DOHH2 (cell line): ENCODE measurements at regions not wholly inside any gene's neighbourhood (a gene's known extent, or its start where the extent isn't known, plus 50 kb on each side); places are given as distances from the start of the nearest gene placed in this dataset.

Experiments
- H3F3A ChIP-seq: fragments of 200-600 bp; sonication (generic), shearing (Covaris generic); 2 replicates; pipeline ENCODE4 v1.6.0; 2016; ENCODE audit warnings: antibody characterized with exemption, mild to moderate bottlenecking; ENCODE audit not compliant: control insufficient read depth, insufficient read depth
- H3K27ac ChIP-seq: fragments of 200-600 bp; sonication (generic); 2 replicates; pipeline ENCODE4 v1.5.1; 2014; ENCODE audit warnings: low read depth, mild to moderate bottlenecking, low read length, moderate library complexity
- H3K27me3 ChIP-seq: fragments of 200-600 bp; sonication (generic); 2 replicates; pipeline ENCODE4 v1.6.1; 2014; ENCODE audit warnings: mild to moderate bottlenecking, low read length, mixed read lengths; ENCODE audit not compliant: control insufficient read depth
- H3K36me3 ChIP-seq: fragments of 200-600 bp; sonication (generic); 2 replicates; pipeline ENCODE4 v1.6.1; 2014; ENCODE audit warnings: mild to moderate bottlenecking, low read length, moderate library complexity, mixed read lengths; ENCODE audit not compliant: control insufficient read depth
- H3K4me1 ChIP-seq: fragments of 200-600 bp; sonication (generic); 2 replicates; pipeline ENCODE4 v1.6.1; 2014; ENCODE audit warnings: mild to moderate bottlenecking, low read length, mixed read lengths; ENCODE audit not compliant: control insufficient read depth
- H3K4me2 ChIP-seq: fragments of 200-600 bp; sonication (generic); 2 replicates; pipeline ENCODE4 v1.6.0; 2014; ENCODE audit warnings: mild to moderate bottlenecking, low read length, moderate library complexity
- H3K4me3 ChIP-seq: fragments of 200-600 bp; sonication (generic); 2 replicates; pipeline ENCODE4 v1.5.1; 2014; ENCODE audit warnings: mild to moderate bottlenecking, low read length, mixed read lengths
- H3K79me2 ChIP-seq: fragments of 200-600 bp; sonication (generic); 2 replicates; pipeline ENCODE4 v1.6.1; 2014; ENCODE audit warnings: mild to moderate bottlenecking, low read length, mixed read lengths; ENCODE audit not compliant: control insufficient read depth
- H3K9me2 ChIP-seq: fragments of 200-600 bp; sonication (generic); replicated peaks from 2 replicates; pipeline ENCODE4 v1.6.1; 2014; ENCODE audit warnings: mild to moderate bottlenecking, low read length, mixed read lengths; ENCODE audit not compliant: control insufficient read depth
- H3K9me3 ChIP-seq: fragments of 200-600 bp; sonication (generic); 2 replicates; pipeline ENCODE4 v1.6.1; 2014; ENCODE audit warnings: antibody characterized with exemption, low read length, mixed read lengths; ENCODE audit not compliant: control insufficient read depth, insufficient read depth
- H4K20me1 ChIP-seq: fragments of 200-600 bp; sonication (generic); 2 replicates; pipeline ENCODE4 v1.6.0; 2014; ENCODE audit warnings: low read depth, mild to moderate bottlenecking, antibody characterized with exemption, low read length, moderate library complexity; ENCODE audit not compliant: control insufficient read depth, insufficient read depth
- CTCF ChIP-seq: fragments of 200-600 bp; sonication (generic); IDR thresholded peaks from one replicate; pipeline ENCODE4 v1.5.1; 2014; ENCODE audit warnings: antibody characterized with exemption, mild to moderate bottlenecking, low read depth, low read length; ENCODE audit not compliant: poor library complexity, severe bottlenecking
- EZH2phosphoT487 ChIP-seq: fragments of 200-600 bp; sonication (generic); IDR thresholded peaks from 2 replicates; pipeline ENCODE4 v1.6.1; 2017; ENCODE audit warnings: borderline replicate concordance, mild to moderate bottlenecking, antibody characterized with exemption, low read length, moderate library complexity, mixed read lengths

DNA sequence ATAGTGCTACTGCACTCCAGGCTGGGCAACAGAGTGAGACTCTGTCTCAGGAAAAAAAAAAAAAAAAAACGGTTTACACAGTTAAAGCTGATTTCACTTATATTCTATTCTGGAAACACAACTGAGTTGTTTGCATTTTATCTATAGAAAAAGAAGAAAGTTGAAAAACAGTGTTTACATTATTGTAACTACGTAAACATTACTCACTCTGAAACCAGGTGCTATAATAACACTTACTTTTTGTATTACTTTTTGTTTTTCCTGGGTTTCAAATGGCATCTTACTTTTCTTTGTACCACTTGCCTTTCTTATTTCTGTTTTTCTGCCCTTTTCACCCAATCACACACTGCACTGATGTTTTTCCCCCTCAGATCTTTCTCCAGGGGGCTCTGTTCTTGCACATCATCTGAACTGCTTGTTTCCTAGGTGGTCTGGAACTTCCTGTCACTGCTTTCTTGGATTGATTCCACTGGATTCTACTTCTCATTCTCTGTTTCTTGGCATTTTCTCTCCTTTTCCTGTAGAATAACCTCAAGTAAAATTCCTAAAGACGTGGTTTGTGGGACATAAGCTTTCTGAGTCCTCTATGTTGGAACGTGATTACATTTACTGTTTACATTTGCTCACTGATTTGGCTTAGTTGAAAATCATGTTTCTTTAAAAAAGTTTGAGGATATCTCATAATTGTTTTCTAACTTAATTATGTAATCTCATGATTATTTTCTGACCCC lies 142.1 kb downstream of the HS3ST3B1 start:
- H3K4me2 ChIP-seq = no peak overlapping the region
- H3K36me3 ChIP-seq = no peaks in the 10 kb centered on the region
- TF ChIP-seq CTCF = no peak
- no peak for TF ChIP-seq EZH2phosphoT487
- no peaks in the 10 kb centered on the region for H4K20me1 ChIP-seq
- no peak overlapping the region for H3K27ac ChIP-seq
- no peaks in the 10 kb centered on the region for H3F3A ChIP-seq
- H3K9me3 ChIP-seq = no peaks in the 10 kb centered on the region
- no peak overlapping the region for H3K4me3 ChIP-seq
- no peaks in the 10 kb centered on the region for H3K27me3 ChIP-seq
- H3K4me1 ChIP-seq = no peaks in the 10 kb centered on the region
- no peaks in the 10 kb centered on the region for H3K79me2 ChIP-seq
- H3K9me2 ChIP-seq = no peaks in the 10 kb centered on the region

DNA sequence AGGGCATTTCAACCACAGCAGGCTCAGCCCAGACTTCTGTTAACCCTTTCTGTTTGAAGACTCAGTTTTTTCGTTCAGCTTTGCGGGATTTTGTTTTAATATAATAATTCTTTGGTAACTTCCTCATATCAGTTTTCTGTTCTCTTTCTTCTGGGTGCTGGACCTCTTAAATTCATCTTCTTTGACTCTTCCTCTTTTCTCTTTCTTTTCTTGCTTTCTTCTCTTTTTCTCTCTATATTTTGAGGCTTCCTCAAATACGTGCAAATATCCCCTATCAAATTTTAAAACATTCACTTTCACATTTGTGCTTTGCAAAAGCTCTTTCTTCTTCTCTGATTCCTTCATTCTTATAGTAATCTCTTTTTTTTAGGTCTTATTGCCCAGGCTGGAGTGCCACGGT lies 136.3 kb downstream of the HS3ST3B1 start:
- Histone ChIP-seq H3F3A (no peaks in the 10 kb centered on the region), H3K9me2 (no peaks in the 10 kb centered on the region), H4K20me1 (no peaks in the 10 kb centered on the region), H3K36me3 (no peaks in the 10 kb centered on the region), H3K4me3 (no peak overlapping the region), H3K79me2 (no peaks in the 10 kb centered on the region), H3K9me3 (no peaks in the 10 kb centered on the region), H3K4me1 (no peaks in the 10 kb centered on the region), H3K4me2 (no peak overlapping the region), H3K27me3 (no peaks in the 10 kb centered on the region), H3K27ac (no peak overlapping the region)
- TF ChIP-seq EZH2phosphoT487 (no peak), CTCF (no peak)

DNA sequence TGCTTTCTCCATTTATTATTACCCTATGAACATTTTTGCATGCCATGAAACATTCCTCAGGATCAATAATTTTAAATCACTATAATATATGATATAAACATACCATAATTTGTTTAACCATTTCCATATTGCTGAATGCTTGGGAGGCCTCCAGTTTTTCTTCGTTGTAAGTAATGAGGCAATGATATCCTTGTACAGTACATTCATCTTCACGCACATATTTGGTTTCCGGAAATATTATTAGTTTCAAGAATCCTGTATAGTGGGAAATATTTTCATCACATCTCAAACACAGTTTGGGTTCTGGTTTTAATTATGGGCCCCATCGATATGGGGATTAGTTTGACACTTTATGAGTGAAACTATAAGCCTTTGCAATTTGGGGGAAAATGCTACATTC lies 135.4 kb downstream of the HS3ST3B1 start:
- H3K36me3 ChIP-seq = no peaks in the 10 kb centered on the region
- no peaks in the 10 kb centered on the region for H3K79me2 ChIP-seq
- H3K4me2 ChIP-seq = no peak overlapping the region
- TF ChIP-seq EZH2phosphoT487 (no peak), CTCF (no peak)
- no peak overlapping the region for H3K4me3 ChIP-seq
- H4K20me1 ChIP-seq = no peaks in the 10 kb centered on the region
- H3F3A ChIP-seq = no peaks in the 10 kb centered on the region
- H3K9me3 ChIP-seq = no peaks in the 10 kb centered on the region
- H3K4me1 ChIP-seq = no peaks in the 10 kb centered on the region
- no peaks in the 10 kb centered on the region for H3K9me2 ChIP-seq
- H3K27ac ChIP-seq = no peak overlapping the region
- no peaks in the 10 kb centered on the region for H3K27me3 ChIP-seq
